LNCaP clone FGC (cell line): ENCODE measurements at regions not wholly inside any gene's neighbourhood (a gene's known extent, or its start where the extent isn't known, plus 50 kb on each side); places are given as distances from the start of the nearest gene placed in this dataset.

Experiments used
- DNase-seq: peaks from one replicate; pipeline ENCODE4 v3.0.0-alpha.2; 2011; ENCODE audit warnings: low read depth
- H3K4me3 ChIP-seq: 2 replicates; pipeline ENCODE4 v1.5.1; 2011; ENCODE audit warnings: mild to moderate bottlenecking, low read depth, low read length, control low read depth
- CTCF ChIP-seq: IDR thresholded peaks from 2 replicates; pipeline ENCODE4 v1.5.1; 2012; ENCODE audit warnings: mild to moderate bottlenecking; ENCODE audit not compliant: control insufficient read depth, insufficient read depth; ENCODE audit errors: extremely low read depth

GRCh38 chr22:27648853-27649252 lies 152.7 kb downstream of the MN1 start:
- DNase-seq: no peak
- no peak overlapping the region for H3K4me3 ChIP-seq
- TF ChIP-seq CTCF: no peak

- H3K4me3 ChIP-seq: no peak overlapping the region
- no peak for DNase-seq
- no peak for TF ChIP-seq CTCF
Observed at GRCh38 chr22:27650572-27650971, 151.0 kb downstream of the MN1 start.

- no peak for DNase-seq
- TF ChIP-seq CTCF: no peak
- H3K4me3 ChIP-seq: no peak overlapping the region
Observed at GRCh38 chr22:27650985-27651384, 150.6 kb downstream of the MN1 start.

GRCh38 chr22:27651486-27651885 lies 150.1 kb downstream of the MN1 start:
- no peak overlapping the region for H3K4me3 ChIP-seq
- no peak for DNase-seq
- TF ChIP-seq CTCF: no peak

- H3K4me3 ChIP-seq: no peak overlapping the region
- no peak for DNase-seq
Observed at GRCh38 chr22:27654546-27655445, 146.8 kb downstream of the MN1 start.

GRCh38 chr22:27655582-27656185 lies 145.9 kb downstream of the MN1 start:
- no peak overlapping the region for H3K4me3 ChIP-seq
- TF ChIP-seq CTCF: no peak
- no peak for DNase-seq

More at GRCh38 chr22:27654546-27655445, 146.8 kb downstream of the MN1 start:
- no peak for TF ChIP-seq CTCF
